Skeletal muscle tissue (tissue), 3 donors: ENCODE measurements at regions not wholly inside any gene's neighbourhood (a gene's known extent, or its start where the extent isn't known, plus 50 kb on each side); places are given as distances from the start of the nearest gene placed in this dataset.

Source experiments
- H3K27ac ChIP-seq: one replicate; pipeline ENCODE4 v1.7.0; 2013; ENCODE audit warnings: mild to moderate bottlenecking, low read depth, low read length, inconsistent platforms
- H3K27me3 ChIP-seq, 3 donors: one replicate each; pipeline ENCODE4 v1.7.0; 2013; ENCODE audit warnings: low read length in 3 of 3; ENCODE audit not compliant: control insufficient read depth in 3 of 3, insufficient read depth in 3 of 3
- H3K36me3 ChIP-seq, 3 donors: one replicate each; pipeline ENCODE4 v1.7.0; 2013; ENCODE audit warnings: low read length in 3 of 3; ENCODE audit not compliant: control insufficient read depth in 3 of 3, insufficient read depth in 3 of 3
- H3K4me1 ChIP-seq, 3 donors: one replicate each; pipeline ENCODE4 v1.7.0; 2013; ENCODE audit warnings: low read length in 3 of 3, mild to moderate bottlenecking in 3 of 3; ENCODE audit not compliant: control insufficient read depth in 3 of 3, insufficient read depth in 3 of 3
- H3K4me3 ChIP-seq, 3 donors: one replicate each; pipeline ENCODE4 v1.7.0; 2013; ENCODE audit warnings: low read length in 3 of 3
- H3K9ac ChIP-seq, 3 donors: one replicate each; pipeline ENCODE4 v1.7.0; 2013; ENCODE audit warnings: low read length in 3 of 3, mild to moderate bottlenecking in 3 of 3, moderate library complexity in 2 of 3, low read depth in 1 of 3
- H3K9me3 ChIP-seq, 3 donors: one replicate each; pipeline ENCODE4 v1.7.0; 2013; ENCODE audit warnings: low read length in 3 of 3; ENCODE audit not compliant: control insufficient read depth in 3 of 3
- donor health status: Osteomylitis.

DNA sequence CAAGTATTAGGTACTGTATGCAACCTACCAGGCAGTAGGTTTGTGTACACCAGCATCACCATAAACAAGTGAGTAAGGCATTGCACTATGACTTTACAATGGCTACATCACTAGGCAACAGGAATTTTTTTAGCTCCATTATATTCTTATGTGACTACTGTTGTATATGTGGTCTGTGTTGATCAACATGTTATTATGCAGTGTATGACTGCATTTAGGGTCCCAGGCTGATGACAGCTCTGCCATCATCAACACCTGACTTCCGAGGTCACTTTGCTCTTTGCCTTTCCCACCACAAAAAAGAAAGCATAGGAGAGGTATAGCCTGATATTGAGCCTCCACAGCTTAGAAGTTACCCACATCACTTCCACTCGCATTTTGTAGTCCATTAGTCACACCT lies 217.5 kb upstream of the PELI2 start:
- peaks cover 0 to 3% (median 0%) of the 10 kb centered on the region in 3 donors for H3K27me3 ChIP-seq
- peaks cover 3 to 10% (median 8%) of the 10 kb centered on the region in 3 donors for H3K4me1 ChIP-seq
- H3K4me3 ChIP-seq: no peak overlapping the region
- no peak overlapping the region for H3K9ac ChIP-seq
- H3K9me3 ChIP-seq: no peaks in the 10 kb centered on the region
- no peaks in the 10 kb centered on the region for H3K36me3 ChIP-seq
- H3K27ac ChIP-seq: no peak overlapping the region

DNA sequence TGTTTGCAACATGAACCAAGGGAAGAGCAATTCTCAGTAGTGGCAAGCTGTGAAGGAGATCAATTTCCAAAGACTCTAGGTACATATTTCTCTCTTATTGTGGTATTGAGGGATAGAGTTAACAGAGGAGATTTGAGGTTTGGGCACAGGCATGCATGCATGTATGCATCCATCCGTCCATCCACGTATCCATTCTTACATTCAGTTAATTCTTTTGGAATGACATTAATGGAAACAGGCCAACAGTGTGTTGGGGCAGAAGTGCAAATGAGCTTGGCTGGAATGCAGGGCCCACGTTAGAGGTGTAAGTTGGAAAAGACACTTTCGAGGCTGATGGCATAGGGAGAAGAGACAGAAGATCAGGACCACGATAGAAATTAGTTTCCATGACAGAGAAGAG lies 216.9 kb upstream of the PELI2 start:
- peaks cover 0 to 3% (median 0%) of the 10 kb centered on the region in 3 donors for H3K27me3 ChIP-seq
- H3K4me1 ChIP-seq: peaks cover 3 to 10% (median 8%) of the 10 kb centered on the region in 3 donors
- H3K27ac ChIP-seq: no peak overlapping the region
- no peak overlapping the region for H3K4me3 ChIP-seq
- H3K9ac ChIP-seq: no peak overlapping the region
- H3K9me3 ChIP-seq: no peaks in the 10 kb centered on the region
- H3K36me3 ChIP-seq: no peaks in the 10 kb centered on the region

DNA sequence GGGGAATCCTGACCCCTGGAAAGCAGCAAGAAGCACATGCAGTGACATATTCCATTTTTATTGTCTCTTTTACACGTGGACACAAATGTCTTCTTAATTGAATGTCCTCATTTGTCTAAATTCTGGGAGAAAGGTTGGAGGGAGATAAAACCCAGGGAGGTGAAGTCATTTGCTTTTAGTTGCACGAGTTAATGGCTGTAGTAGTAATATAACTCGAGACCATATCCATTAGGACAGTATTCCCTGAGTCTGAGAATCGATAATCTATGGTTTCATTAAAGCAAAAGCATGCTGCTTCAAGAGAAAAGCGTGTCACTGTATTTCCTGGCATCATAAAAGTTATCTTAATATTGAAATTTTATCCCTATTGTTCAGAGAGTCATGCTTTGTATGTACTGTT lies 216.0 kb upstream of the PELI2 start:
- Histone ChIP-seq H3K9ac (no peak overlapping the region), H3K9me3 (no peaks in the 10 kb centered on the region), H3K4me1 (peaks cover 3 to 10% (median 8%) of the 10 kb centered on the region in 3 donors), H3K27me3 (no peaks in the 10 kb centered on the region), H3K27ac (no peak overlapping the region), H3K36me3 (no peaks in the 10 kb centered on the region), H3K4me3 (no peak overlapping the region)

DNA sequence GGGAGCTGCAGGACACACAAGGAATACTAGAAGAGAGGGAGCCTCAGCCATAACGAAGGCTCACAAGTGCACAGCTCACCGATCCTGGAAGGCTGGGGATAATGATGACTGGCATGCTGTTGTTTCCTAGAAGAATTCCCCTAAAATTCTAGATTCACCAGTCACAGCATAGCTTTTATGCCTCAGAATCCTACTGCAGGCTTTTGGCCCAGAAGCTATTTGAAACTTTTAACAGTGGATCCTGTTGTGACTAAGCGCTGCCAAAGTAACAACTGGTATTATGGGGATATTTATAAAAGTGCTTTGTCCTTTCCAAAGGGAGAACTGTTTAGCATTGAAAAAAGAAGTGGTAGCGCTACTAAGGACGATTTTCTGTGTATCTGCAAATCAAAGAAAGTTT lies 214.1 kb upstream of the PELI2 start:
- H3K4me1 ChIP-seq: peaks cover 3 to 10% (median 8%) of the 10 kb centered on the region in 3 donors
- H3K27me3 ChIP-seq: no peaks in the 10 kb centered on the region
- H3K9me3 ChIP-seq: no peaks in the 10 kb centered on the region
- no peaks in the 10 kb centered on the region for H3K36me3 ChIP-seq
- no peak overlapping the region for H3K4me3 ChIP-seq
- no peak overlapping the region for H3K9ac ChIP-seq
- H3K27ac ChIP-seq: no peak overlapping the region

DNA sequence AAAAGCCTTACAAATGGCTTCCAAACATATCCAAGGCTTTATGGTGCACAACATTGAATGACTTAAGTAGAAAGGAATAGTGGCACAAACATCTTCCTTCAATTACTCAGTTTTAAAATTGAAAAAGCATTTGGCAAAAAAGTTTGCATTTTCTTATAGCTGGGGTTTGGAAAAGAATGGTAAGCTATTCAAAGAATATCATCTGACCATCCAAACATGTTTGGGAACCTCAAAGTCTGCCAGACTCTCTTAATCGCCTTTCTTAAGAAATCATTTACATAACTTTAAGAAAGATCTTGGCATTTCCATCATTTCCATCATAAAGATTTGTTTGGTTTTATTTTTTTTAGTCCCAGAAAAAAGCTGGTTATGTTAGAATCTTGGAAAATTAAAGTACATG lies 210.1 kb upstream of the PELI2 start:
- Histone ChIP-seq H3K4me3 (no peak overlapping the region), H3K9ac (no peak overlapping the region), H3K27ac (no peak overlapping the region), H3K9me3 (no peaks in the 10 kb centered on the region), H3K36me3 (no peaks in the 10 kb centered on the region), H3K4me1 (peaks cover 3 to 10% (median 8%) of the 10 kb centered on the region in 3 donors), H3K27me3 (no peaks in the 10 kb centered on the region)

DNA sequence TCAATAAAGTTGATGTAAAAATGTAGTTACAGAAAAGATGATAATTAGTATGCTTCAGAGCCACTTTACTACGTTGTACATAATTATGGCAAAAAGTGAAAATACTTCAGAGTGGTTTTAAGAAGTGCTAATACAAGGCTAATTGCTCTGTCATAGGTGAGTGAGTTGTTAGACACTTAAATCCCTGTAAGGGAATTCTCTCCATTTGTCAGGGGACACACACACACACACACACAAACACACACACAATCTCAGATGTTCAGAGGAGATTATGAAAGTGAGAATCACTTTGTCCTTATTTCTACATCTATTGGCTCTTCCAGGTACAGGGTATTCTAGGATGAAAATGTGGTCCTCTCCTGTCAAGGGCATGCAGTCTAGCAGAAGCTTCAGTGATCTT lies 208.3 kb upstream of the PELI2 start:
- Histone ChIP-seq H3K27me3 (no peaks in the 10 kb centered on the region), H3K4me3 (no peak overlapping the region), H3K9ac (no peak overlapping the region), H3K27ac (no peak overlapping the region), H3K4me1 (peaks cover 0 to 5% (median 3%) of the 10 kb centered on the region in 3 donors), H3K9me3 (no peaks in the 10 kb centered on the region), H3K36me3 (no peaks in the 10 kb centered on the region)

DNA sequence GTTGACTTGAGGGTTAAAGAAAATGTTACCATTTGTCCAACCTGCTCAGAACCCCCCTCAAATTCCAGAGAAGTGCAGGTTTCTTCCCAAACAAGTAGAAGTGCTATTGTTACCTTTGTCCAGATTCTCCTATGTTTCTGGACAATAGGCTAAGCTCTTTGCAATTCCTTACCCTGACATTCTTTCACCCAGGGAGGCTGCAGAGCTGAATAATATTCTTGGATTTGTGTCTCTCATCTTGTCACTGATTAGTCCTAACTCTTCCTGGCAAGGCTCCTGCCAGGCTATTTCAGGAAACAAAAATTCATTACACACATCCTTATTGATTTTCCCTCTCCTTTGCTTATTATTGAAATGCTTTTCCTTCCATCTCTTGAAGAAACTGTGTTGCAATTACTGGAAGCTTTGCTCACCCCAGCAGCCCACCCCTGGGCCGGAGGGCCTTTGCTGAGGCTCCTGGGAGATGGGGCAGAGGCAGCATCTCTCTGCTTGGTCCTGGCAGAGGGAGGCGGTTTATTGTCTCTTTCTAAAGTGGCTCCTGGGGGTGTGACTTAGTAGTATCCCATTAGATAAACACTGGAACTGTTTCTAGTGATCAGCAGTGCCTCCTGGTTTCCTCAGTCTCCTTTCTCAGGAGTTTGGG lies 207.5 kb upstream of the PELI2 start:
- peaks cover 0 to 1% (median 0%) of the 10 kb centered on the region in 3 donors for H3K27me3 ChIP-seq
- no peak overlapping the region for H3K4me3 ChIP-seq
- no peaks in the 10 kb centered on the region for H3K9me3 ChIP-seq
- H3K36me3 ChIP-seq: no peaks in the 10 kb centered on the region
- peaks cover 0 to 5% (median 3%) of the 10 kb centered on the region in 3 donors for H3K4me1 ChIP-seq
- H3K9ac ChIP-seq: no peak overlapping the region
- H3K27ac ChIP-seq: no peak overlapping the region

DNA sequence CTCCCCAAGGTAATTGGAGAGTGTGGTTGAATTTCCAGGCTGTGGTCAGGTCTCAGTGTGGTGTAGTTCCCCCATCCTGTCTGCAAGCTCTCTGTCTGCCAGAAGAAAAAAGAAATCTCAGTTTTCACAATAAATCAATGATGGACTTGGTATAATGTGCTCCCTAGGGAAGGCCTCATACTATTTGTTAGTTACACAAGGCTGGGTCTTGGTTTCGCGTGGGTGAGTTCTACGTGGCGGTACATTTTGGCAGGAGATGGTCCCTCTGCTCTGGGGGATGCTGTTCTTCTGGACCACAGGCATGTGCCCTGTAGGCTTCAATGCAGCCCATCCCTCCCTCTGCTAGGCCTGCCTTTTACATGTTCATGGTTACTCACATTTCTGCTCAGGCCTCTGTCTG lies 206.4 kb upstream of the PELI2 start:
- Histone ChIP-seq H3K36me3 (no peaks in the 10 kb centered on the region), H3K4me1 (peaks cover 0 to 5% (median 3%) of the 10 kb centered on the region in 3 donors), H3K9me3 (no peaks in the 10 kb centered on the region), H3K27ac (no peak overlapping the region), H3K27me3 (peaks cover 0 to 4% (median 0%) of the 10 kb centered on the region in 3 donors), H3K9ac (no peak overlapping the region), H3K4me3 (no peak overlapping the region)

DNA sequence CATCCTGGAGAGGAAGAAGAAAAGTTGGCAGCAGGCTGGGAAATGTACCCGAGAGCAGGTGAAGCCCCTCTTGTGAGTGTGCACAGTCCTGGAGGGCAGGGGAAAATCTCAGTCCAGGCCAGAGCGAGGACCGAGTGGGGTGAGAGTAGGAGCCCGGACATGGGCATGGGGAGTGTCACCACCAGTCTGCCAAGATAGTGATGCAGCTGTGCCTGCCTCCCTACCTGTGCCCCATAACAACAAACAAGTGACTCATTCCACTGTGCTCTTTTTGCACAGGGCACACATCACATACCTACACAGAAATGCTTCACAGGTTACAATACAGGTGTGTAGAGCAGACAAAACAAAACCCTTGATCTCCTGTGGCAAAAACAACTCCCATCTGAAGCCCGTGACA lies 205.9 kb upstream of the PELI2 start:
- H3K27ac ChIP-seq: no peak overlapping the region
- no peaks in the 10 kb centered on the region for H3K36me3 ChIP-seq
- H3K4me1 ChIP-seq: peaks cover 0 to 5% (median 3%) of the 10 kb centered on the region in 3 donors
- no peak overlapping the region for H3K4me3 ChIP-seq
- H3K27me3 ChIP-seq: peaks cover 0 to 4% (median 0%) of the 10 kb centered on the region in 3 donors
- H3K9me3 ChIP-seq: no peaks in the 10 kb centered on the region
- H3K9ac ChIP-seq: no peak overlapping the region

DNA sequence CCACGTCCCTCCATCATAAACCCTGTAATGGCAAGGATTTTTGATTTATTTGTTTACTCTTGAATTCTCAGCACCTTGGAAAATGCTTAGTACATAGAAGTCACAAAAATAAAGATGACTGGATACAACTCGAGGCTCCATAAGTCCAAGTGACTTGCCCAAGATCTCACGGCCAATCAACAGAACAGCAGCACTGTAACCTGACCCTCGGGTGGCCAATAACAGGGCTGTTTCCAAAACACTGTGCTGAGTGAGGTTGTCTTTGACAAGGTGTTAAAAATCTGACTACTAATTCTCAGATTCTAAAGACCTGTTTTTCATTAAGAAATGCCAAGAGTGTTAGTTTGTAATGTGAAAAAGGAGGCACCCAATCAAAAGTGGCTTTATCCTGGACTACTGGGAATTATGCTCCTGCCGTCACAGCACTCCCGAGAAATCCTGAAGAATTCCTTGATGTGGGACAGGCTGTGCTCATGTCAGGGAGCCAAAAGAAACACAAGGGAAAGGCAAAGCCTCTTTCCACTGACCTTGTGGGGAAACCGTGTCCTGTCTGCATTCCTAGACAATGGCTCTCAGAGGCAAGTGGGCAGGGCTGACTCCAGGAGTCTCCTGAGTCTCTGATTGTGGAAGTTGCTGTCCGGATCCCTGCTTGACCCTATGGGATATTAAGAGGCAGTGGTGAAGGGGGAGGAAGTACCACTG lies 204.7 kb upstream of the PELI2 start:
- Histone ChIP-seq H3K4me1 (peaks cover 0 to 5% (median 3%) of the 10 kb centered on the region in 3 donors), H3K27me3 (peaks cover 0 to 6% (median 0%) of the 10 kb centered on the region in 3 donors), H3K9me3 (no peaks in the 10 kb centered on the region), H3K36me3 (no peaks in the 10 kb centered on the region), H3K27ac (no peak overlapping the region), H3K4me3 (no peak overlapping the region), H3K9ac (no peak overlapping the region)
